C4-2B (cell line): ENCODE measurements at regions not wholly inside any gene's neighbourhood (a gene's known extent, or its start where the extent isn't known, plus 50 kb on each side); places are given as distances from the start of the nearest gene placed in this dataset.

Source experiments
- CTCF ChIP-seq: fragments of 450-650 bp; conservative IDR thresholded peaks from 2 replicates; pipeline ENCODE4 v1.5.1; 2017; ENCODE audit warnings: mild to moderate bottlenecking
- ZFX ChIP-seq: fragments of 450-650 bp; IDR thresholded peaks from 2 replicates; pipeline ENCODE4 v1.6.1; 2017

GRCh38 chr4:14708574-14708973 lies 293.7 kb upstream of the CPEB2 start:
- TF ChIP-seq CTCF, result no peak
- TF ChIP-seq ZFX, result no peak
